ENCODE measurements at regions not wholly inside any gene's neighbourhood (a gene's known extent, or its start where the extent isn't known, plus 50 kb on each side); places are given as distances from the start of the nearest gene placed in this dataset.
"Not testable (repeated sequence)": the region's sequence is repeated elsewhere in the genome, so short reads cannot be mapped to it uniquely, and the experiment has no call there.

DNA sequence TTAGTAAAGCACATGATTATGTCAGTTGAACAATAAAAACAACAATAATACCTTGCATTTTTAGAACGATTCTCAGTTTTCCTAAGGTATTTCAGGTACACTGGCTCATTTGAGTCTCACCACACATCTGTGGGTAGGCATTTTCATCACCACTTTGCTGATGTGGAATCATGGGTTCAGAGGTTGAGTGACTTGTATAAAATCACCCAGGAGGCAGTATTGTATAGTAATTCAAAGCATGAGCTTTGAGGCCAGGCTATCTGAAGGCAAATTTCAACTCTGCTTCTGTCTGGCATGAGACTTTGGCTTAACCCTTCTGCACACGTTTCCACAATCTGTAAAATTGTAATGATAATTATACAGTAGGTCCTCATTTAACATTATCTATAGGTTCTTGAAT is 183.9 kb upstream of the CMC1 start:
- Histone ChIP-seq H3K4me3 (no peak overlapping the region), H3K27me3 (no peaks in the 10 kb centered on the region), H3K4me1 (no peaks in the 10 kb centered on the region), H3K36me3 (no peaks in the 10 kb centered on the region), H3K9me3 (no peaks in the 10 kb centered on the region), H3K27ac (no peak overlapping the region)
- TF ChIP-seq POLR2AphosphoS5 (IDR thresholded peaks at IDR 0.05) = no peak
- TF ChIP-seq, protein P1, sequence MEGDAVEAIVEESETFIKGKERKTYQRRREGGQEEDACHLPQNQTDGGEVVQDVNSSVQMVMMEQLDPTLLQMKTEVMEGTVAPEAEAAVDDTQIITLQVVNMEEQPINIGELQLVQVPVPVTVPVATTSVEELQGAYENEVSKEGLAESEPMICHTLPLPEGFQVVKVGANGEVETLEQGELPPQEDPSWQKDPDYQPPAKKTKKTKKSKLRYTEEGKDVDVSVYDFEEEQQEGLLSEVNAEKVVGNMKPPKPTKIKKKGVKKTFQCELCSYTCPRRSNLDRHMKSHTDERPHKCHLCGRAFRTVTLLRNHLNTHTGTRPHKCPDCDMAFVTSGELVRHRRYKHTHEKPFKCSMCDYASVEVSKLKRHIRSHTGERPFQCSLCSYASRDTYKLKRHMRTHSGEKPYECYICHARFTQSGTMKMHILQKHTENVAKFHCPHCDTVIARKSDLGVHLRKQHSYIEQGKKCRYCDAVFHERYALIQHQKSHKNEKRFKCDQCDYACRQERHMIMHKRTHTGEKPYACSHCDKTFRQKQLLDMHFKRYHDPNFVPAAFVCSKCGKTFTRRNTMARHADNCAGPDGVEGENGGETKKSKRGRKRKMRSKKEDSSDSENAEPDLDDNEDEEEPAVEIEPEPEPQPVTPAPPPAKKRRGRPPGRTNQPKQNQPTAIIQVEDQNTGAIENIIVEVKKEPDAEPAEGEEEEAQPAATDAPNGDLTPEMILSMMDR (IDR thresholded peaks at IDR 0.05) = no peak
- TF ChIP-seq POLR2A (IDR thresholded peaks at IDR 0.05) = no peak
- intact Hi-C loops (cut with DNase I; ENCODE audit: low total_unique reads) = no loop called here
- no peak for DNase-seq (ENCODE audit: low spot score in 2 of 2)

DNA sequence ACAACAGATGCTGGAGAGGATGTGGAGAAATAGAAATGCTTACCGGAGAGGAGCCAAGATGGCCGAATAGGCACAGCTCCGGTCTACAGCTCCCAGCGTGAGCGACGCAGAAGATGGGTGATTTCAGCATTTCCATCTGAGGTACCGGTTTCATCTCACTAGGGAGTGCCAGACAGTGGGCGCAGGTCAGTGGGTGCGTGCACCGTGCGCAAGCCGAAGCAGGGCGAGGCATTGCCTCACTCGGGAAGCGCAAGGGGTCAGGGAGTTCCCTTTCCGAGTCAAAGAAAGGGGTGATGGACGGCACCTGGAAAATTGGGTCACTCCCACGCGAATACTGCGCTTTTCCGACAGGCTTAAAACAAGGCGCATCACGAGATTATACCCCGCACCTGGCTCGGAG is 182.2 kb upstream of the CMC1 start:
- H3K4me1 ChIP-seq; intact Hi-C loops (cut with DNase I; ENCODE audit: low total_unique reads); H3K27ac ChIP-seq; H3K4me3 ChIP-seq; DNase-seq (ENCODE audit: low spot score in 2 of 2); H3K27me3 ChIP-seq; H3K9me3 ChIP-seq; H3K36me3 ChIP-seq: not testable (repeated sequence)

DNA sequence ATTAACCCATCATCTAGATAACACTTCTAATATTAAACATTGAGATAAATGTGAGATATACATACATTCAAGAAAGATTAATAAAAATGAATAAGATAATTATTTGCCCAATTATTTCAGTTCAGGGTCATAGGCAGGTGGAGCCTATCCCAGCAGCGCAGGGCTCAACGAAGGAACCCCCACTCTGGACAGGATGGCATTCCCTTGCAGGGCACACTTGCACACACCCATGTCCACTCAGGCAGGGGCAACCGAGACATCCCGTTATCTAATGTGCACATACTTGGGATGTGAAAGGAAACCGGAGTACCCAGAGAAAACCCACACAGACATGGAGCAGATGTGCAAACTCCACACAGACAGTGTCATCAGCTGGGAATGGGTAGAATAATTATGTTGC is 175.4 kb upstream of the CMC1 start:
- Histone ChIP-seq H3K27ac (no peak overlapping the region), H3K4me1 (no peaks in the 10 kb centered on the region), H3K27me3 (no peaks in the 10 kb centered on the region), H3K4me3 (no peak overlapping the region), H3K36me3 (no peaks in the 10 kb centered on the region), H3K9me3 (peaks cover 5 to 24% of the 10 kb centered on the region in 2 donors)
- TF ChIP-seq POLR2A (IDR thresholded peaks at IDR 0.05) = no peak
- TF ChIP-seq, protein P1 (IDR thresholded peaks at IDR 0.05) = no peak
- no peak for TF ChIP-seq POLR2AphosphoS5 (IDR thresholded peaks at IDR 0.05)
- intact Hi-C loops (cut with DNase I; ENCODE audit: low total_unique reads) = no loop called here
- no peak for DNase-seq (ENCODE audit: low spot score in 2 of 2)

DNA sequence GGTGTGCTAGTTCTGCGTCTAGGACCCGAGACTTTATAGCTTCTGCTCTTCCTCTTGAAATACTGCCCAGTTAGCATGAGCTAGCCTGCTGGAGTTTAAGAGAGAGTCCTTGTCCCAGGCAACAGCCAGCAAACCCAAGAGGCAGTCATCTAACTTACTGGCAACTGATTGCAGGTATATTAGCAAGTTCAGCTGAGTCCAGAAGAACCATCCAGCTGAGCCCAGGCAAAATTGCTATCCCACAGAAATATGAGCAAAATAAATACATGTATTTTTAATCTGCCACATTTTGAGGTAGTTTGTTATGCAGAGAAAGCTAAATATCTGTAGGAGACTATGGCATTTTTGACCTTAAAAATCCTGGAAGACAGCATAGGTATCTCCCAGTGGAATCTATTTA is 174.4 kb upstream of the CMC1 start:
- DNase-seq (ENCODE audit: low spot score in 2 of 2) = no peak
- Histone ChIP-seq H3K4me3 (no peak overlapping the region), H3K36me3 (no peaks in the 10 kb centered on the region), H3K27me3 (no peaks in the 10 kb centered on the region), H3K27ac (no peak overlapping the region), H3K9me3 (peaks cover 5 to 24% of the 10 kb centered on the region in 2 donors), H3K4me1 (no peaks in the 10 kb centered on the region)
- intact Hi-C loops (cut with DNase I; ENCODE audit: low total_unique reads) = no loop called here
- TF ChIP-seq, protein P1 (IDR thresholded peaks at IDR 0.05) = no peak
- TF ChIP-seq POLR2AphosphoS5 (IDR thresholded peaks at IDR 0.05) (no peak), POLR2A (IDR thresholded peaks at IDR 0.05) (no peak)

DNA sequence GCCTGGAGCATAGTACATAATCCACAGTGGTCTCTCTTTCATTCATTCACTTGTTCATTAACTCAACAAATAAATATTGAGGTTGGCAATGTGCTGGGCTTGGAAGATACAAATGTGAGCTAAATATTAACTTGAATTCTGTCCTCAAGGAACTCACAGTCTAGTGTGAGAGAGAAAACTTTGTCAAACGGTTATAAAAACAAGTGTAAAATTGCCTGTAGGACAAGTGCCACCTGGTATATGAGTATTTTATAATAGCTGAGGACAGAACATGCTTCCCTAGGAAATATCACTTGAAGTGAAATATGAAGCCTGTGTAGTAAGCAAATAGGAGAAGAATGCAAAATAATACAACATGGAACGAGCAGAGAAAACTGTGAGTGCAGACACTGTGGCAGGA is 173.1 kb upstream of the CMC1 start:
- H3K27me3 ChIP-seq = no peaks in the 10 kb centered on the region
- no peak overlapping the region for H3K4me3 ChIP-seq
- H3K4me1 ChIP-seq = no peaks in the 10 kb centered on the region
- TF ChIP-seq, protein P1 (IDR thresholded peaks at IDR 0.05) = no peak
- TF ChIP-seq POLR2AphosphoS5 (IDR thresholded peaks at IDR 0.05) (no peak), POLR2A (IDR thresholded peaks at IDR 0.05) (no peak)
- H3K27ac ChIP-seq = no peak overlapping the region
- intact Hi-C loops (cut with DNase I; ENCODE audit: low total_unique reads) = no loop called here
- no peaks in the 10 kb centered on the region for H3K36me3 ChIP-seq
- DNase-seq (ENCODE audit: low spot score in 2 of 2) = no peak
- peaks cover 5 to 24% of the 10 kb centered on the region in 2 donors for H3K9me3 ChIP-seq

DNA sequence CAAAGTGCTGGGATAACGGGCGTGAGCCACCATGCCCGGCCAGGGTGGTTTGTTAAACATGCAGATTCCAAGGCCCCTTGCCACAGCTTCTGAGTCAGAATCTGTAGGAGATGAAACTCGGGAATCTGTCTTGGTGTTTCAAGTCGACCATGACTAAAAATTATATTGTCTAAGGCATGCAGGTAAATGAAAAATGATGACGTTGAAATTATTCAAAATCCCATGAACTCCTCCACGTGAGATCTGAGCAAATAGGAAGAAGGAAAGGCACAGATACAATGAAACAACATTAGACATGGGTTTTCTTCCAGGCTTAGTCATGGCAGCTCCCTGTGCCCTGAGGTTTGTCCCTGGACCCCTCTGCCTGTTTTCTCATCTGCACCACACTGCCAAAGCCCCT is 172.0 kb upstream of the CMC1 start:
- no peaks in the 10 kb centered on the region for H3K27me3 ChIP-seq
- intact Hi-C loops (cut with DNase I; ENCODE audit: low total_unique reads) = no loop called here
- H3K27ac ChIP-seq = no peak overlapping the region
- TF ChIP-seq POLR2AphosphoS5 (IDR thresholded peaks at IDR 0.05) (no peak), POLR2A (IDR thresholded peaks at IDR 0.05) (no peak)
- TF ChIP-seq, protein P1 (IDR thresholded peaks at IDR 0.05) = no peak
- no peaks in the 10 kb centered on the region for H3K4me1 ChIP-seq
- no peaks in the 10 kb centered on the region for H3K36me3 ChIP-seq
- no peak overlapping the region for H3K4me3 ChIP-seq
- no peak for DNase-seq (ENCODE audit: low spot score in 2 of 2)
- peaks cover 5 to 24% of the 10 kb centered on the region in 2 donors for H3K9me3 ChIP-seq

Measured in breast epithelium (tissue), 4 donors.